Psoas muscle (tissue), 7 donors: ENCODE measurements at regions not wholly inside any gene's neighbourhood (a gene's known extent, or its start where the extent isn't known, plus 50 kb on each side); places are given as distances from the start of the nearest gene placed in this dataset.
"Not testable (repeated sequence)": the region's sequence is repeated elsewhere in the genome, so short reads cannot be mapped to it uniquely, and the experiment has no call there.

Source experiments
- ATAC-seq, 4 donors: fragments of 200-7000 bp; cut with Tn5 transposase; one replicate each; pipeline ENCODE4 v1.9.1; 2020; ENCODE audit warnings: moderate library complexity in 3 of 4, mild to moderate bottlenecking in 2 of 4
- DNase-seq, 2 donors: peaks; one replicate each; pipeline ENCODE4 v3.0.0-alpha.2; 2020
- H3K27ac ChIP-seq: fragments of 200-600 bp; one replicate; pipeline ENCODE4 v1.8.0; 2022
- H3K27me3 ChIP-seq, 3 donors: fragments of 200-600 bp in 1 of 3; one replicate each; pipeline versions ENCODE4 v1.6.1 to v1.8.0; 2013 to 2022; ENCODE audit warnings: low read length in 2 of 3, mild to moderate bottlenecking in 2 of 3, moderate library complexity in 1 of 3; ENCODE audit not compliant: insufficient read depth in 3 of 3
- H3K36me3 ChIP-seq, 2 donors: fragments of 200-600 bp in 1 of 2; one replicate each; pipeline versions ENCODE4 v1.6.1 to v1.8.0; 2013 to 2022; ENCODE audit warnings: low read depth in 1 of 2, mild to moderate bottlenecking in 1 of 2, moderate library complexity in 1 of 2; ENCODE audit not compliant: insufficient read depth in 1 of 2
- H3K4me1 ChIP-seq: fragments of 200-600 bp; one replicate; pipeline ENCODE4 v1.8.0; 2022
- H3K4me3 ChIP-seq: fragments of 200-600 bp; one replicate; pipeline ENCODE4 v1.8.0; 2022; ENCODE audit warnings: mild to moderate bottlenecking
- H3K9me3 ChIP-seq: fragments of 200-600 bp; one replicate; pipeline ENCODE4 v1.8.0; 2022
- CTCF ChIP-seq: fragments of 200-600 bp; IDR thresholded peaks from one replicate; pipeline ENCODE4 v1.8.0; 2022; ENCODE audit warnings: antibody characterized with exemption
- WGBS, 3 donors: extraction: QIAGEN DNeasy Blood & Tissue Kit; methylation state at CpG; one replicate each; pipeline versions ENCODE4 v1.1.6 to v1.1.7; 2013; 5-methylcytosine and 5-hydroxymethylcytosine counted together
- intact Hi-C, 2 donors: fragments of 100-400 bp; cut with DNase I; formaldehyde crosslinking; loops; one replicate each; pipeline versions ENCODE4 v1.11.0 to v1.14.2; 2022
- donor health status: healthy with polysubstance abuse.
- donor health status: DM: no; HTN: no; CAD: no; lungs with moderate emphysema.
- donor health status: Bipolar disorder and iron deficiency.
- donor health status: healthy.
- donor health status: DM: yes; HTN: yes; CAD: no.
- donor health status: DM: no; HTN: no; CAD: no.
- donor health status: DM: yes; HTN: yes; CAD: no.

GRCh38 chr7:52555805-52556204 is 479.6 kb upstream of the POM121L12 start:
- no peak overlapping the region for H3K27ac ChIP-seq
- no peaks in the 10 kb centered on the region for H3K9me3 ChIP-seq
- H3K4me3 ChIP-seq: no peak overlapping the region
- no peak for ATAC-seq
- H3K36me3 ChIP-seq: no peaks in the 10 kb centered on the region
- WGBS, 3 donors: 59 to 77% (median 72%) methylated on average over 4 of the region's 4 CpGs
- intact Hi-C loops: no loop called here
- DNase-seq: no peak
- no peaks in the 10 kb centered on the region for H3K4me1 ChIP-seq
- no peaks in the 10 kb centered on the region for H3K27me3 ChIP-seq
- no peak for TF ChIP-seq CTCF

GRCh38 chr7:52547308-52547910 is 488.0 kb upstream of the POM121L12 start:
- H3K4me3 ChIP-seq: no peak overlapping the region
- no peak overlapping the region for H3K27ac ChIP-seq
- TF ChIP-seq CTCF: no peak
- H3K36me3 ChIP-seq: no peaks in the 10 kb centered on the region
- WGBS, 3 donors: 55 to 66% (median 61%) methylated on average over 8 of the region's 8 CpGs
- intact Hi-C loops: no loop called here
- H3K27me3 ChIP-seq: no peaks in the 10 kb centered on the region
- ATAC-seq (no peak), DNase-seq (no peak)
- no peaks in the 10 kb centered on the region for H3K4me1 ChIP-seq
- no peaks in the 10 kb centered on the region for H3K9me3 ChIP-seq

GRCh38 chr7:52541198-52541765 is 494.2 kb upstream of the POM121L12 start:
- H3K27me3 ChIP-seq, intact Hi-C loops, H3K36me3 ChIP-seq, ATAC-seq, H3K4me3 ChIP-seq, H3K9me3 ChIP-seq, DNase-seq, H3K27ac ChIP-seq, H3K4me1 ChIP-seq: not testable (repeated sequence)
- 44 to 60% (median 57%) methylated on average over 5 of the region's 5 CpGs for WGBS, 3 donors

- Histone ChIP-seq H3K27ac (no peak overlapping the region), H3K4me1 (no peaks in the 10 kb centered on the region), H3K4me3 (no peak overlapping the region), H3K9me3 (no peaks in the 10 kb centered on the region), H3K27me3 (no peaks in the 10 kb centered on the region), H3K36me3 (no peaks in the 10 kb centered on the region)
- no peak for TF ChIP-seq CTCF
- WGBS, 3 donors: 38 to 60% (median 59%) methylated on average over 2 of the region's 2 CpGs
- DNase-seq: no peak
- ATAC-seq: no peak
- intact Hi-C loops: no loop called here
Observed at GRCh38 chr7:52540041-52540440, 495.4 kb upstream of the POM121L12 start.

- no peaks in the 10 kb centered on the region for H3K36me3 ChIP-seq
- no peak overlapping the region for H3K4me3 ChIP-seq
- DNase-seq (no peak), ATAC-seq (no peak)
- H3K9me3 ChIP-seq: no peaks in the 10 kb centered on the region
- no peak overlapping the region for H3K27ac ChIP-seq
- no peaks in the 10 kb centered on the region for H3K4me1 ChIP-seq
- intact Hi-C loops: no loop called here
- 60 to 76% (median 76%) methylated on average over 3 of the region's 3 CpGs for WGBS, 3 donors
- no peaks in the 10 kb centered on the region for H3K27me3 ChIP-seq
- TF ChIP-seq CTCF: no peak
Observed at GRCh38 chr7:52539414-52539813, 496.0 kb upstream of the POM121L12 start.
